ENCODE measurements at regions not wholly inside any gene's neighbourhood (a gene's known extent, or its start where the extent isn't known, plus 50 kb on each side); places are given as distances from the start of the nearest gene placed in this dataset. TPM values are rescaled to one million over a fixed set of nuclear protein-coding genes. Genes with fewer than 3 reads are reported as not detected.

GRCh38 chr2:80715433-80715832 is 410.9 kb upstream of the LRRTM1 start:
- 67% methylated on average over 1 of the region's 1 CpG for WGBS (ENCODE audit: insufficient coverage)
- H3K27me3 ChIP-seq (ENCODE audit: control insufficient read depth, insufficient read depth, low read length), result no peaks in the 10 kb centered on the region

GRCh38 chr2:80711915-80712314 is 407.4 kb upstream of the LRRTM1 start:
- H3K4me1 ChIP-seq (ENCODE audit: control insufficient read depth, insufficient read depth, low read length), result no peaks in the 10 kb centered on the region
- no peak overlapping the region for H3K4me3 ChIP-seq (ENCODE audit: low read depth, low read length)
- no peaks in the 10 kb centered on the region for H3K36me3 ChIP-seq (ENCODE audit: control insufficient read depth, insufficient read depth, low read length)
- DNase-seq (ENCODE audit: low read depth in 4 of 6, low spot score in 6 of 6), result no peak
- H3K9me3 ChIP-seq (ENCODE audit: control insufficient read depth, insufficient read depth, low read length), result no peaks in the 10 kb centered on the region
- no peak overlapping the region for H3K27ac ChIP-seq (ENCODE audit: low read depth, low read length)
- H3K27me3 ChIP-seq (ENCODE audit: control insufficient read depth, insufficient read depth, low read length), result no peaks in the 10 kb centered on the region

More at GRCh38 chr2:80715433-80715832, 410.9 kb upstream of the LRRTM1 start:
- H3K4me1 ChIP-seq (ENCODE audit: control insufficient read depth, insufficient read depth, low read length), result no peaks in the 10 kb centered on the region
- no peaks in the 10 kb centered on the region for H3K36me3 ChIP-seq (ENCODE audit: control insufficient read depth, insufficient read depth, low read length)
- no peak overlapping the region for H3K27ac ChIP-seq (ENCODE audit: low read depth, low read length)
- DNase-seq (ENCODE audit: low read depth in 4 of 6, low spot score in 6 of 6), result no peak
- no peaks in the 10 kb centered on the region for H3K9me3 ChIP-seq (ENCODE audit: control insufficient read depth, insufficient read depth, low read length)
- H3K4me3 ChIP-seq (ENCODE audit: low read depth, low read length), result no peak overlapping the region

- no peak overlapping the region for H3K27ac ChIP-seq (ENCODE audit: low read depth, low read length)
- peaks cover 4% of the 10 kb centered on the region for H3K4me1 ChIP-seq (ENCODE audit: control insufficient read depth, insufficient read depth, low read length)
- 86% methylated on average over 1 of the region's 2 CpGs for WGBS (ENCODE audit: insufficient coverage)
- H3K36me3 ChIP-seq (ENCODE audit: control insufficient read depth, insufficient read depth, low read length), result no peaks in the 10 kb centered on the region
- no peak overlapping the region for H3K4me3 ChIP-seq (ENCODE audit: low read depth, low read length)
- no peak for DNase-seq (ENCODE audit: low read depth in 4 of 6, low spot score in 6 of 6)
- no peaks in the 10 kb centered on the region for H3K9me3 ChIP-seq (ENCODE audit: control insufficient read depth, insufficient read depth, low read length)
- H3K27me3 ChIP-seq (ENCODE audit: control insufficient read depth, insufficient read depth, low read length), result no peaks in the 10 kb centered on the region
Observed at GRCh38 chr2:80706951-80707350, 402.4 kb upstream of the LRRTM1 start.

- no peak overlapping the region for H3K27ac ChIP-seq (ENCODE audit: low read depth, low read length)
- H3K4me1 ChIP-seq (ENCODE audit: control insufficient read depth, insufficient read depth, low read length), result peaks cover 4% of the 10 kb centered on the region
- no peaks in the 10 kb centered on the region for H3K36me3 ChIP-seq (ENCODE audit: control insufficient read depth, insufficient read depth, low read length)
- H3K27me3 ChIP-seq (ENCODE audit: control insufficient read depth, insufficient read depth, low read length), result no peaks in the 10 kb centered on the region
- DNase-seq (ENCODE audit: low read depth in 4 of 6, low spot score in 6 of 6), result peak in 1 of 6 donors; percentile 3
- WGBS (ENCODE audit: insufficient coverage), result 79% methylated on average over 5 of the region's 5 CpGs
- no peaks in the 10 kb centered on the region for H3K9me3 ChIP-seq (ENCODE audit: control insufficient read depth, insufficient read depth, low read length)
- H3K4me3 ChIP-seq (ENCODE audit: low read depth, low read length), result no peak overlapping the region
Observed at GRCh38 chr2:80706541-80706940, 402.0 kb upstream of the LRRTM1 start.

- Histone ChIP-seq H3K36me3 (ENCODE audit: control insufficient read depth, insufficient read depth, low read length) (no peaks in the 10 kb centered on the region), H3K27me3 (ENCODE audit: control insufficient read depth, insufficient read depth, low read length) (no peaks in the 10 kb centered on the region), H3K27ac (ENCODE audit: low read depth, low read length) (no peak overlapping the region), H3K9me3 (ENCODE audit: control insufficient read depth, insufficient read depth, low read length) (no peaks in the 10 kb centered on the region), H3K4me3 (ENCODE audit: low read depth, low read length) (no peak overlapping the region), H3K4me1 (ENCODE audit: control insufficient read depth, insufficient read depth, low read length) (peaks cover 4% of the 10 kb centered on the region)
- DNase-seq (ENCODE audit: low read depth in 4 of 6, low spot score in 6 of 6), result no peak
- WGBS (ENCODE audit: insufficient coverage), result no CpG with 5 or more reads among the region's 3 CpGs
Observed at GRCh38 chr2:80703532-80703931, 399.0 kb upstream of the LRRTM1 start.

- no peak for DNase-seq (ENCODE audit: low read depth in 4 of 6, low spot score in 6 of 6)
Observed at GRCh38 chr2:80700961-80701360, 396.4 kb upstream of the LRRTM1 start.

More at GRCh38 chr2:80700961-80701360, 396.4 kb upstream of the LRRTM1 start:
- Histone ChIP-seq H3K36me3 (ENCODE audit: control insufficient read depth, insufficient read depth, low read length) (no peaks in the 10 kb centered on the region), H3K4me3 (ENCODE audit: low read depth, low read length) (no peak overlapping the region), H3K27me3 (ENCODE audit: control insufficient read depth, insufficient read depth, low read length) (no peaks in the 10 kb centered on the region), H3K9me3 (ENCODE audit: control insufficient read depth, insufficient read depth, low read length) (no peaks in the 10 kb centered on the region), H3K4me1 (ENCODE audit: control insufficient read depth, insufficient read depth, low read length) (no peaks in the 10 kb centered on the region), H3K27ac (ENCODE audit: low read depth, low read length) (no peak overlapping the region)

Small RNA genes lying in the stretch of these regions (small RNA-seq; reads per million reads assigned to genes)
- gene AC013262.1 (ENCODE audit: low replicate concordance), result not detected
- not detected for gene AC138623.1 (ENCODE audit: low replicate concordance)
- not detected for gene RF00019 (ENCODE audit: low replicate concordance)
- gene RN7SL201P (ENCODE audit: low replicate concordance), result not detected
- gene RNA5SP99 (ENCODE audit: low replicate concordance), result 0.34 reads per million, percentile 35 among the genes with 10 or more reads in this experiment
- gene RNU6-1312P (ENCODE audit: low replicate concordance), result not detected
- not detected for gene RNU6-685P (ENCODE audit: low replicate concordance)
- gene RPL37P10 (ENCODE audit: low replicate concordance), result not detected
